GM18951 (cell line): ENCODE measurements at regions not wholly inside any gene's neighbourhood (a gene's known extent, or its start where the extent isn't known, plus 50 kb on each side); places are given as distances from the start of the nearest gene placed in this dataset.
"Not testable (repeated sequence)": the region's sequence is repeated elsewhere in the genome, so short reads cannot be mapped to it uniquely, and the experiment has no call there.

ENCODE experiments used
- POLR2A ChIP-seq: IDR thresholded peaks from 4 replicates; pipeline ENCODE4 v1.6.1; 2011; ENCODE audit warnings: mild to moderate bottlenecking; ENCODE audit not compliant: insufficient read length, insufficient read depth; ENCODE audit errors: extremely low read depth
- in situ Hi-C: fragments of 300-500 bp; cut with MboI; formaldehyde crosslinking; loops from one replicate; pipeline ENCODE4 v1.12.0; 2022; ENCODE audit warnings: low sequenced_read_pairs, mixed read lengths, inconsistent platforms; ENCODE audit not compliant: unreplicated experiment

DNA sequence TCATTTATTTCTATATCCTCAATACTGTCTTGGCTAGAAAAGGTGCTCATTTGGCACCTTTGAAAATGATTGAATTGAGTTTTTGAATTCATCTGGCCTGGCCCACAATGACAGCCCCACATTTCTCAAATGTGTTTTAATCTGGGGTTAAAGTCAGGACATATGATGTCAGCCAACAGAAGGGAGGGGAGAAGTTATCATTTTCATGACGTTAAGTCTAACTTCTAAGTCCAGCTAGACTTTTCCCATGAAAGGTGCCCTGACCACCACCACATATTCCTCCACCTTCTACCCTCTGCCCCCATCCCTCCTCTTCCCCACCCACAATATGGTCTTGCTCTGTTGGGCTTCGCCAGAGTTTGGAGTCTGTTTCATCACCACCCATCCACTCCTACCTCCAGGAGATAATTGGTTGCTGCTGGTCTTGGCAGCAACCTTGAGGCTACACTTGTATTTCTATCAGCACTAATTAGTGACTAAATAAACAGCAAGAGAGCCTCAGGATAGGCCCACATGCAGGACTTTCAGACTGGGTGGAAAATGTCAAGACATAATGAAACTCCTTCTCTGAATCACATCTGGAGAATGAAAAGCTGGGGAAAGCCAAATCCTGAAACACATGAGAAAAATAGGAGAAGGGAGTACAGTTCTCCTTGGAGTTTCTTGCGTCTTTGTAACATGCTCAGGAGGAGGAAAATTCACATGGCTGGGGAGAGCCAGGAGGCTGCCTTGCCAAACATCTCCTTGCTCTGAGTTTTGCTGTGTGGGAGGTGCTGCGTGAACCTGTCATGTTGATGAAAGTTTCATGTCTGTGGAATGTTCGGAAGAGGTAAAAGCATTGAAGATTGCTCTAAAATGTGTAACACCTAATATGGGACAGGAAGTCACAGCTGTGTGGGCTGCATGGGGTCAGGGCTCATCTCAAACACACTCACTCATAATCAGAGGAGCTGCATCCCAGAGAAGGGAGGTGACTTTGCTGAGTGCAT is 544.7 kb upstream of the KLF4 start:
- TF ChIP-seq POLR2A: no peak
- in situ Hi-C loops: no loop called here

DNA sequence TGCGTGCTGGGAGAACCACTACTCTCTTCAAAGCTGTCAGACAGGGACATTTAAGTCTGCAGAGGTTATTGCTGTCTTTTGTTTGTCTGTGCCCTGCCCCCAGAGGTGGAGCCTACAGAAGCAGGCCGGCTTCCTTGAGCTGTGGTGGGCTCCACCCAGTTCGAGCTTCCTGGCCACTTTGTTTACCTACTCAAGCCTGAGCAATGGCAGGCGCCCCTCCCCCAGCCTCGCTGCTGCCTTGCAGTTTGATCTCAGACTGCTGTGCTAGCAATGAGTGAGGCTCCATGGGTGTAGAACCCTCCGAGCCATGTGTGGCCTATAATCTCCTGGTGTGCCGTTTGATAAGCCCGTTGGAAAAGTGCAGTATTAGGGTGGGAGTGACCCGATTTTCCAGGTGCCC is 542.5 kb upstream of the KLF4 start:
- in situ Hi-C loops: not testable (repeated sequence)

DNA sequence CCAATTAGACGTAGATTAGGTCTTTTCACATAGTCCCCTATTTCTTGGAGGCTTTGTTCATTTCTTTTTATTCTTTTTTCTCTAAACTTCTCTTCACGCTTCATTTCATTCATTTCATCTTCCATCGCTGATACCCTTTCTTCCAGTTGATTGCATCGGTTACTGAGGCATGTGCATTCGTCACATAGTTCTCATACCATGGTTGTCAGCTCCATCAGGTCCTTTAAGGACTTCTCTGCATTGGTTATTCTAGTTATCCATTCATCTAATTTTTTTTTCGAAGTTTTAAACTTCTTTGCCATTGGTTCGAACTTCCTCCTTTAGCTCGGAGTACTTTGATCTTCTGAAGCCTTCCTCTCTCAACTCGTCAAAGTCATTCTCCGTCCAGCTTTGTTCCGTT is 541.7 kb upstream of the KLF4 start:
- in situ Hi-C loops: not testable (repeated sequence)

DNA sequence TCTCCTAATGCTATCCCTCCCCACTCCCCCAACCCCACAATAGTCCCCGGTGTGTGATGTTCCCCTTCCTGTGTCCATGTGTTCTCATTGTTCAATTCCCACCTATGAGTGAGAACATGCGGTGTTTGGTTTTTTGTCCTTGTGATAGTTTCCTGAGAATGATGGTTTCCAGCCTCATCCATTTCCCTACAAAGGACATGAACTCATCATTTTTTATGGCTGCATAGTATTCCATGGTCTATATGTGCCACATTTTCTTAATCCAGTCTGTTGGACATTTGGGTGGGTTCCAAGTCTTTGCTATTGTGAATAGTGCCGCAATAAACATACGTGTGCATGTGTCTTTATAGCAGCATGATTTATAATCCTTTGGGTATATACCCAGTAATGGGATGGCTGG is 537.1 kb upstream of the KLF4 start:
- in situ Hi-C loops: not testable (repeated sequence)

DNA sequence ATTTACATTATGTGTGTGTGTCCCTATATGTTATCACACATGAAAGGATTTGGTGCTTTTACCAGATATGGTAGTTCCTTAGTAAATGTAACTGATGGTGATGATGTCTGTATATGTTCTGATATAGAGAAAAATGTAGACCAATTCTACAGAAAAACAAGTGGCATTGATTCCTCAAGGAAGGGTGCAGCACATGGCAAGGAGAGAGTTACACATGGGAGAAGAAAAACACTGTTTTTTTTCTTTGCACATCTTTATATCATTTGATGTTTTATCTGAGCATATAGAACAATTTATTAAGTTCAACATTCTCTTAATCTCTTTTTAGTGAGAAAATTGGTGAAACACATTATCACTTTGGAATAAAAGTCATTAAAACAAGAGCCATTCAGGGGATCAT is 535.0 kb upstream of the KLF4 start:
- in situ Hi-C loops: no loop called here
- no peak for TF ChIP-seq POLR2A

DNA sequence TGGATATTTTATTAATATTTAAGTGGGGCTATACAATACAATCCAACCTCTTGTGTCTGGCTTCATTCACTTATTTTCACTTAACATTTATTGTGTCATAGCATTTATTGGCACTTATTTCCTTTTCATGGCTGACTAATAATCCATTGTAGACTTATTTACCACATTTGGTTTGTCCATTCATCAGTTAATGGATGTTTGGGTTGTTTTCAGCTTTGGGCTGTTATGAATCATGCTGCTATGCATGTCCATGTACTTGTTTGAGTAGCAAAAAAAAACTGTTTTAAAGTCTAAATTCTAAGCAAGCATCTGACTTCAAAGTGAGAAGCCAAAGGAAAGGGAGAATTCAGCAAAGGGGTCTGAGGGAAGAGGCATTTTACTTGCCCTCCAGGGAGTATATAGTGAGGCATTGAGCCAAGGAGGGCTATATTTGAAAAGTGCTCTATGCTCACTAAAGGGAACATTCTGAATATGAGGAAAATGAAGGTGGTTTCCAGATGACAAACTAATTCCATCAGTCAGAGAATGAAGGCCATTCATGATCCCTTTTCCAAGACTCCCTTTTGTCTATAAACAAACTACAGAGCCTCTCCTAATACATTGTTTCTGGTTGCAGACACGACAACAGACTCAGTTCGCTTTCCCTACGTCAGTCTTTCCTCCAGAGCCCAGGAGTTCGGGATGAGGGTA is 532.8 kb upstream of the KLF4 start:
- no peak for TF ChIP-seq POLR2A
- in situ Hi-C loops: no loop called here

DNA sequence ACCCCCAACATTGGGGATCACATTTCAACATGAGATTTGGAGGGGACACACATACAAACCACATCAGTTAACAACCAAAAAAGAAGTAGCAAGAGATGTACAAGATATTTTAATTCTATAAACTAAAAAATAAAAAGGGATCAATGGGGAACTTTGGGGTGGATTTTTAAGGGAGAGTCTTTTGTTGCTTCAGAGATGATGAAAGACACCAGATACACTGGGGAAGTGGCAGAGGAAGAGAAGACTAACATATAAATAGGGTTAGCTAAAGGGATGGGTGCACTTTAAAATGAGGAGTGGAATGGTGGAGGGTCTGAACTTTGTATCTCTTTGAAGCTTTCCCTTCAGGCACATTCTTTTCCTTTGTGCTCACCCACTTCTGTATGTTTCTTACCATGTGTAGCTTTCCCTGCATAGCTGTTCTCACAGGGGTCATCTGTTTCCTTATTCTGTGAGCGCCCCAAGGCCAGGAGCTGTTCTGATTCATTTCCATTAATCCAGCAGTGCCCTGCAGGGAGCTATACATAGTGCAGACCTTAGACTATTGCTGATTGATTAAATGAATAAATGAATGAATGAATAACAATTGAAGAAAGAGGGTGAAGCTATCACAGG is 531.6 kb upstream of the KLF4 start:
- no peak for TF ChIP-seq POLR2A
- in situ Hi-C loops: no loop called here

DNA sequence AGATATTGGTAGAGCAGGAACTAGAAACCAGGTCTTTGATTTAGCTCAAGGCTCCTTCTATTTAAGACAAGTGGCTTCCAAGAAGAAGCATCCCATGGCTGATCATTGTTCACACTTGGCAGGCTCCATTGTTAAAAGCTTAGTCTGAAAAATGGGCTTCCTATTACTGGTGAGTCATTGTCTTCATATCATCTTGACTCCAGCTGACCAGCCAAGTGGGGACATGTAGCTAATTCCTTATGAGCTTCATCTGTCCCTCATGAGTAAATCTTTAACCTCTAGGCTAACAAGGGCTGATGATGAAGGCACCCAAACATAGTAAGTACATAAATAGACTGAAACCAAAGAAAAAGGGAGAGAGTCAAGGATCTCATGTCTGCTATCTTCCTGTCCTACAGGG is 530.3 kb upstream of the KLF4 start:
- TF ChIP-seq POLR2A: no peak
- in situ Hi-C loops: no loop called here

DNA sequence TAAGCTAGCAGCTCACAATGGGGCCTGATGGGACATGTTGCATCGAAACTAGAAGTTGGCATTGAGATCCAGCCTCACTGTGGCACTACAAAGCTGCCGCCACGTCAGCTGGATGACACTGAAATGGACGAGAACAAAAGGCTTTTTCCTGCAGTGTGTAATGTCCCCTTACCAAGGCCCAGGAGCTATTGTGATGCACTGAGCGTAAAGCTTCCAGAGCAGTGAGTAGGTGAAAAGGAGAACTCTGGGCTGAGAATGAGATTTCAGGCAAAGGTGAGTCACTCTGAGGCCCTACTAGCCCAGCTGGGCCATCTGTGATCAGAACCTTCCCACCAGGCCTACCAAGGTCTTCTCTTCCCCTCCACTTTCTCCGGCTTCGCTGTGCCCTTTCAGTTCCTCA is 528.1 kb upstream of the KLF4 start:
- no peak for TF ChIP-seq POLR2A
- in situ Hi-C loops: no loop called here

DNA sequence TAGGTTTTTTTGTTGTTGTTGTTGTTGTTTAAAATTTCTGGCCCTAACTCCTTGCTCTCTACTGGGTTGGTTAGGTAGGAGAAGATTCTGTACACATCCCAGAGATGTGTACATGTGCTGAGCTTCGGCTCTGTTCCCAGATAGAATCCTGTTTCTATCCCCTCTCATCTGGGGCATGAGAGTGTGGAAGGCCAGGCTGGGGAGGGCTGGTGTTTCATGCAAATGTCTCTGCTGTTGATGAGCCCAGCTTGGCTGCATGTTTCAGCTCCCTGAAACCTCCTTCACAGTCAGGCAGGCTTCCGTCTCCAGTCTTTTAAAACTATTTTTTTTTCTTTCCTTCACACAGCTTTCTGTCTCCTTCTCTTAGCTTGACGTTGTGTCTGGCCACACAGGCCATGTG is 526.9 kb upstream of the KLF4 start:
- in situ Hi-C loops: no loop called here
- TF ChIP-seq POLR2A: no peak

DNA sequence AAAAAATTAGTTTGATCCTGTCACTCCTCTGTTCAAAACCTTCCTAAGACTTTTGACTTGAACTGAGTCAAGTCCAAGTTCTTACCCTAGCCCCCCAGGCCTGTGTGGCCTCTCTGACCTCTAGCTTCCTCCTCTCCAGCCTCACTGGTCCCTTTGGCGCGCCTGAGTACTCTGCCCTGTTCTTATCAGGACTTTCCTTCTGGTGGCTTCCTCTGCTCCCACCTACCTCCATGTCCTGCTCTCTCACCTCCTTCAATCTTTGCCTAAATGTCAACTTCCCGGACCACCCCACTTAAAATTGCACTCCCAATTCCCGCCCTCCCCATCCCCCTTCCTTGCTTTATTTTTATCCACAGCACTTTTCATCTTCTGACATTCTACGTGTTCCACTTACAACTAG is 526.1 kb upstream of the KLF4 start:
- no peak for TF ChIP-seq POLR2A
- in situ Hi-C loops: no loop called here

DNA sequence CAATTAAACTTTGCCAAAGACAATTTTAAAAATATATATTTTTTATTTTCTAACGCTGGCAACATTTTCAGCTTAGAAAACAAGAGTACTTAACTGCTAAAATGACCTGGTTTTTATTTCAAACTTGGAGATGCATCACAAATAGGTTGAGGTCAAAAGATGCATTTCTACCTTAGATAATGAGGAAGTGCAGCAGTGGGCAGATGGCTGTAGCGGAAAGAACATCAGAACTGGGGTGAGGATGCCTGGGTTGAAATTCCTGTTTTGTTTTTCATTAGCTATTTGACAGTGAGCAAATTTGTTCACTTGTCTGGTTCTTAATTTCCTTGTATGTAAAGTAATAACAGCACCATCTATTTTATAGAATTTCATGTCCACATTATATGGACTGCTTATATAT is 524.8 kb upstream of the KLF4 start:
- in situ Hi-C loops: no loop called here
- TF ChIP-seq POLR2A: no peak

DNA sequence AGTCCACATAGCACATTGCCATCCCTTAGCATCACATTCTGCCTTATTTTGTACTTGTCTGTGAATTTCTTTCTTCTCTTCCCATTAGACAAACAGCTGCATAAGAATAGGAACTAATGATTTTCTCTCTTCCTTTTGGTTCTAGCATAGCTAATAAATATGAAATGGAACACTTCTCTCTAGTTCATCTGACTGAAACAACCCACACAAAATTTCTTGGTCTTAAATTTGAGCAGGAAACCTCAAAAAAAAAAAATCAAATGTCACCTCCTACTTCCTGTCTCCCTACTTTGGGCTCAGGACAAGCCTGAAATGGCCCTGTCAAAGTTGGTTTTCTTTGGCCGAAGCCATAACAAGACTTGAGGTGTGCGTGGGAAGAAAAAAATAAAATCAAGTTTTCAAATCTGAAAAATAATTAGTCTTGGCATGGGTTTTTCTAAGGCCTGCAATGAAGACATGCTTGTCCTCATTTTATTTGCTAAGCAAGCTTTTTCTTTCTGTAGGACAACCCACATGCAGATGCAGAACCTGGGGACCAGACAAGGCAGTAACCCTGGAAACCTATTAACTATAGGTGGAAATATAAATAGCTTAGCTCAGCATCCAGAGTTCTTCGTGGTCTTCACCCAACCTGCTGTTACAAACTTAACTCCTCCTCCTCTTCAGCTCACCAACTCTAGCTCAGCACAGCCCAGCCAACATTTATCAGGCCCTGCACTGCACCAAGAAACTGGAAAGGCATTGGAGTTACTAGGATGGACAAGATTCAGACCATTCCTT is 523.5 kb upstream of the KLF4 start:
- in situ Hi-C loops: no loop called here
- no peak for TF ChIP-seq POLR2A
